Endothelial cell (in vitro differentiated cells): ENCODE measurements at regions not wholly inside any gene's neighbourhood (a gene's known extent, or its start where the extent isn't known, plus 50 kb on each side); places are given as distances from the start of the nearest gene placed in this dataset.

Experiments used
- DNase-seq: peaks from one replicate; pipeline ENCODE4 v3.0.0; 2021; ENCODE audit warnings: low spot score
- H3K27ac Mint-ChIP-seq: one replicate; pipeline ENCODE4 v1.8.0; 2021; ENCODE audit warnings: mixed read lengths, inconsistent platforms; ENCODE audit not compliant: unreplicated experiment
- H3K27me3 Mint-ChIP-seq: one replicate; pipeline ENCODE4 v1.8.0; 2021; ENCODE audit warnings: mild to moderate bottlenecking, moderate library complexity, mixed read lengths, inconsistent platforms; ENCODE audit not compliant: unreplicated experiment
- H3K36me3 Mint-ChIP-seq: one replicate; pipeline ENCODE4 v1.8.0; 2021; ENCODE audit warnings: mild to moderate bottlenecking, low read depth, mixed read lengths, inconsistent platforms; ENCODE audit not compliant: unreplicated experiment
- H3K4me1 Mint-ChIP-seq: one replicate; pipeline ENCODE4 v1.8.0; 2021; ENCODE audit warnings: mild to moderate bottlenecking, mixed read lengths, inconsistent platforms; ENCODE audit not compliant: unreplicated experiment
- H3K4me3 Mint-ChIP-seq: one replicate; pipeline ENCODE4 v1.8.0; 2021; ENCODE audit warnings: mild to moderate bottlenecking, mixed read lengths, inconsistent platforms; ENCODE audit not compliant: unreplicated experiment
- H3K9me3 Mint-ChIP-seq: one replicate; pipeline ENCODE4 v1.8.0; 2021; ENCODE audit warnings: mixed read lengths, inconsistent platforms; ENCODE audit not compliant: unreplicated experiment
- CTCF ChIP-seq: fragments of 200-600 bp; sonication (generic); IDR thresholded peaks from one replicate; pipeline ENCODE4 v1.5.0; 2021; ENCODE audit warnings: antibody characterized with exemption; ENCODE audit not compliant: unreplicated experiment

- no peaks in the 10 kb centered on the region for H3K27me3 Mint-ChIP-seq
- H3K4me3 Mint-ChIP-seq = no peak overlapping the region
- no peak overlapping the region for H3K27ac Mint-ChIP-seq
- no peak for TF ChIP-seq CTCF
- H3K36me3 Mint-ChIP-seq = no peaks in the 10 kb centered on the region
- DNase-seq = no peak
- no peaks in the 10 kb centered on the region for H3K9me3 Mint-ChIP-seq
- H3K4me1 Mint-ChIP-seq = no peaks in the 10 kb centered on the region
These were observed 180.6 kb downstream of the ARL4A start for GRCh38 chr7:12868027-12868426.

- Mint-ChIP-seq H3K4me1 (no peaks in the 10 kb centered on the region), H3K36me3 (no peaks in the 10 kb centered on the region), H3K27me3 (no peaks in the 10 kb centered on the region), H3K4me3 (no peak overlapping the region), H3K27ac (no peak overlapping the region), H3K9me3 (no peaks in the 10 kb centered on the region)
- no peak for DNase-seq
- no peak for TF ChIP-seq CTCF
These were observed 182.8 kb downstream of the ARL4A start for GRCh38 chr7:12870219-12870618.

GRCh38 chr7:12872487-12872886 is 185.1 kb downstream of the ARL4A start:
- Mint-ChIP-seq H3K4me3 (no peak overlapping the region), H3K36me3 (no peaks in the 10 kb centered on the region), H3K27me3 (peaks cover under 1% of the 10 kb centered on the region), H3K27ac (no peak overlapping the region), H3K4me1 (no peaks in the 10 kb centered on the region), H3K9me3 (no peaks in the 10 kb centered on the region)
- DNase-seq = no peak
- no peak for TF ChIP-seq CTCF

- H3K27me3 Mint-ChIP-seq = peaks cover 2% of the 10 kb centered on the region
- H3K4me3 Mint-ChIP-seq = no peak overlapping the region
- TF ChIP-seq CTCF = no peak
- no peak overlapping the region for H3K27ac Mint-ChIP-seq
- H3K36me3 Mint-ChIP-seq = no peaks in the 10 kb centered on the region
- H3K9me3 Mint-ChIP-seq = no peaks in the 10 kb centered on the region
- DNase-seq = no peak
- no peaks in the 10 kb centered on the region for H3K4me1 Mint-ChIP-seq
These were observed 186.1 kb downstream of the ARL4A start for GRCh38 chr7:12873571-12873970.

GRCh38 chr7:12879139-12879538 is 191.7 kb downstream of the ARL4A start:
- no peak for TF ChIP-seq CTCF
- Mint-ChIP-seq H3K36me3 (no peaks in the 10 kb centered on the region), H3K4me3 (no peak overlapping the region), H3K27me3 (peaks cover 2% of the 10 kb centered on the region), H3K4me1 (no peaks in the 10 kb centered on the region), H3K9me3 (no peaks in the 10 kb centered on the region), H3K27ac (no peak overlapping the region)
- no peak for DNase-seq
